ENCODE measurements at regions not wholly inside any gene's neighbourhood (a gene's known extent, or its start where the extent isn't known, plus 50 kb on each side); places are given as distances from the start of the nearest gene placed in this dataset.

- TF ChIP-seq CTCF (IDR thresholded peaks at IDR 0.05 in 8 of 11, conservative IDR thresholded peaks at IDR 0.05 in 3 of 11): no peak
- TF ChIP-seq POLR2A (IDR thresholded peaks at IDR 0.05): no peak
Observed at GRCh38 chr2:19753818-19754217, 148.0 kb downstream of the TTC32 start.
